PC-9 (cell line): ENCODE measurements at regions not wholly inside any gene's neighbourhood (a gene's known extent, or its start where the extent isn't known, plus 50 kb on each side); places are given as distances from the start of the nearest gene placed in this dataset.

Experiments used
- BruUV-seq: library from RNA; stranded (reverse); fragments of 400-500 nt; replicated peaks from 2 replicates; lab custom pipeline; 2021; lab: Mats Ljungman, UMichigan
- CTCF ChIA-PET: fragments of 300-600 bp; sonication (Branson Sonifier 250); formaldehyde crosslinking; loops from one replicate; lab custom pipeline; 2022; ENCODE audit warnings: antibody characterized with exemption; lab: Charles Lee
- POLR2A ChIA-PET: fragments of 300-600 bp; sonication (Branson Sonifier 250); formaldehyde crosslinking; loops from one replicate; lab custom pipeline; 2022; ENCODE audit warnings: antibody characterized with exemption; ENCODE audit not compliant: unreplicated experiment; lab: Charles Lee
- DNase-seq, 2 experiments: peaks; one replicate each; pipeline versions ENCODE4 v3.0.0 to v3.0.0-alpha.2; 2015 to 2022; ENCODE audit warnings: mixed read lengths in 1 of 2
- H2AFZ ChIP-seq: fragments of 200-600 bp; sonication (generic); 2 replicates; pipeline ENCODE4 v1.8.1; 2017; ENCODE audit warnings: antibody characterized with exemption
- H3F3A ChIP-seq: fragments of 200-600 bp; sonication (generic); 2 replicates; pipeline ENCODE4 v1.8.1; 2017; ENCODE audit warnings: antibody characterized with exemption, mild to moderate bottlenecking, low read depth; ENCODE audit not compliant: insufficient read depth
- H3K27ac ChIP-seq: fragments of 200-600 bp; sonication (generic); 2 replicates; pipeline ENCODE4 v1.6.1; 2016; ENCODE audit warnings: mixed run types
- H3K27me3 ChIP-seq: fragments of 200-600 bp; sonication (generic); 2 replicates; pipeline ENCODE4 v1.6.1; 2016; ENCODE audit warnings: low read depth, mixed run types; ENCODE audit not compliant: insufficient read depth
- H3K36me3 ChIP-seq: fragments of 200-600 bp; sonication (generic); 2 replicates; pipeline ENCODE4 v1.6.1; 2016; ENCODE audit warnings: low read depth, mixed run types
- H3K4me1 ChIP-seq: fragments of 200-600 bp; sonication (generic); replicated peaks from 2 replicates; pipeline ENCODE4 v1.6.1; 2016; ENCODE audit warnings: mixed run types; ENCODE audit not compliant: insufficient read depth
- H3K4me2 ChIP-seq: fragments of 200-600 bp; sonication (generic); 2 replicates; pipeline ENCODE4 v1.6.1; 2017; ENCODE audit warnings: mixed run types
- H3K4me3 ChIP-seq: fragments of 200-600 bp; sonication (generic); 2 replicates; pipeline ENCODE4 v1.6.1; 2016; ENCODE audit warnings: mixed run types
- H3K79me2 ChIP-seq: fragments of 200-600 bp; sonication (generic); 2 replicates; pipeline ENCODE4 v1.6.1; 2017; ENCODE audit warnings: low read depth, mixed run types
- H3K9me2 ChIP-seq: fragments of 200-600 bp; sonication (generic); 2 replicates; pipeline ENCODE4 v1.8.1; 2017; ENCODE audit warnings: mild to moderate bottlenecking; ENCODE audit not compliant: insufficient read depth
- H3K9me3 ChIP-seq: fragments of 200-600 bp; sonication (generic); 2 replicates; pipeline ENCODE4 v1.8.1; 2016; ENCODE audit warnings: low read depth; ENCODE audit not compliant: insufficient read depth
- H4K20me1 ChIP-seq: fragments of 200-600 bp; sonication (generic); 2 replicates; pipeline ENCODE4 v1.8.1; 2017; ENCODE audit not compliant: insufficient read depth
- EZH2 ChIP-seq: fragments of 200-600 bp; sonication (generic); IDR thresholded peaks from 2 replicates; pipeline ENCODE4 v1.8.0; 2017; ENCODE audit warnings: antibody characterized with exemption, low read depth
- intact Hi-C: fragments of 100-400 bp; cut with micrococcal nuclease; formaldehyde crosslinking; loops from one replicate; pipeline ENCODE4 v1.10.0; 2022; ENCODE audit not compliant: unreplicated experiment
- TF ChIP-seq, protein P1 (sequence below): fragments of 200-600 bp; sonication (generic); conservative IDR thresholded peaks from 2 replicates; pipeline ENCODE4 v1.6.1; 2017; ENCODE audit warnings: mixed run types, antibody characterized with exemption, mild to moderate bottlenecking, moderate library complexity

DNA sequence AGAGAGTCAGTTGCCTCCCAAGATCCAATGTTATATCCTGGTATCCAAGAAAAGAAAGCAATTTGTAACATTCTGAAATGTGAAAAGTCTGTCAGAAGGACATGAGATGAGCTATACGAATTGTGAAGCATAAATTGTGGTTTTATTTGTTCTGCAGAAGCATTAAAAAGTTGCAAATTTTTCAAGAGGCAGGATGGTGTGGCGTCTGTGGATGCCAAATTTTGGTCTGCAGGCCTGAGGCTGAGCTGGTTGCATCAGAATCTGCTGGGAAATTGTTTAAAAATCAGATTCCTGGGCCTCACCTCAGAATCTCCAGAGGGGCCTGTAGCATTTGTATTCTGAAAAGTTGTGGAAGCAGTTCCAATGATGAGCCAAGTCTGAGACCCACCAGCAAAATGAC lies 284.7 kb downstream of the NUAK1 start:
- H3K9me3 ChIP-seq: no peaks in the 10 kb centered on the region; the same call in 1 of the 2 replicates
- no peaks in the 10 kb centered on the region for H3K9me2 ChIP-seq
- H3K27me3 ChIP-seq: no peaks in the 10 kb centered on the region
- intact Hi-C loops: no loop called here
- no peaks in the 10 kb centered on the region for H3K79me2 ChIP-seq
- TF ChIP-seq, protein P1, sequence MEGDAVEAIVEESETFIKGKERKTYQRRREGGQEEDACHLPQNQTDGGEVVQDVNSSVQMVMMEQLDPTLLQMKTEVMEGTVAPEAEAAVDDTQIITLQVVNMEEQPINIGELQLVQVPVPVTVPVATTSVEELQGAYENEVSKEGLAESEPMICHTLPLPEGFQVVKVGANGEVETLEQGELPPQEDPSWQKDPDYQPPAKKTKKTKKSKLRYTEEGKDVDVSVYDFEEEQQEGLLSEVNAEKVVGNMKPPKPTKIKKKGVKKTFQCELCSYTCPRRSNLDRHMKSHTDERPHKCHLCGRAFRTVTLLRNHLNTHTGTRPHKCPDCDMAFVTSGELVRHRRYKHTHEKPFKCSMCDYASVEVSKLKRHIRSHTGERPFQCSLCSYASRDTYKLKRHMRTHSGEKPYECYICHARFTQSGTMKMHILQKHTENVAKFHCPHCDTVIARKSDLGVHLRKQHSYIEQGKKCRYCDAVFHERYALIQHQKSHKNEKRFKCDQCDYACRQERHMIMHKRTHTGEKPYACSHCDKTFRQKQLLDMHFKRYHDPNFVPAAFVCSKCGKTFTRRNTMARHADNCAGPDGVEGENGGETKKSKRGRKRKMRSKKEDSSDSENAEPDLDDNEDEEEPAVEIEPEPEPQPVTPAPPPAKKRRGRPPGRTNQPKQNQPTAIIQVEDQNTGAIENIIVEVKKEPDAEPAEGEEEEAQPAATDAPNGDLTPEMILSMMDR: no peak
- TF ChIP-seq EZH2: no peak
- CTCF ChIA-PET: no interaction called here
- no peak overlapping the region for H2AFZ ChIP-seq
- 0 out of 2 replicates have a peak, but pooled peaks cover under 1% of the 10 kb centered on the region for H3K4me1 ChIP-seq
- no peak overlapping the region for H3K4me2 ChIP-seq
- H3K27ac ChIP-seq: no peak overlapping the region
- H3K36me3 ChIP-seq: no peaks in the 10 kb centered on the region
- BruUV-seq: no TSS peak
- POLR2A ChIA-PET: interaction anchor here (0.8 kb wide), 1 partner anchor 627 kb away, joined by 17 read pairs; no protein-coding TSS in a partner anchor
- H3K4me3 ChIP-seq: no peak overlapping the region
- DNase-seq: no peak
- no peaks in the 10 kb centered on the region for H3F3A ChIP-seq
- H4K20me1 ChIP-seq: no peaks in the 10 kb centered on the region

- POLR2A ChIA-PET: no interaction called here
Measured at GRCh38 chr12:105855361-105856047, 283.2 kb downstream of the NUAK1 start.

GRCh38 chr12:105856048-105856405 lies 282.7 kb downstream of the NUAK1 start:
- no peaks in the 10 kb centered on the region for H4K20me1 ChIP-seq
- H3F3A ChIP-seq: peaks cover 15% of the 10 kb centered on the region
- H3K36me3 ChIP-seq: no peaks in the 10 kb centered on the region
- no peaks in the 10 kb centered on the region for H3K79me2 ChIP-seq
- intact Hi-C loops: no loop called here
- no peaks in the 10 kb centered on the region for H3K27me3 ChIP-seq
- no peak overlapping the region for H3K4me3 ChIP-seq
- no peak overlapping the region for H2AFZ ChIP-seq
- no TSS peak for BruUV-seq
- H3K9me3 ChIP-seq: no peaks in the 10 kb centered on the region; the same call in 1 of the 2 replicates
- H3K27ac ChIP-seq: no peak overlapping the region
- ChIA-PET CTCF (no interaction called here), POLR2A (no interaction called here)
- peaks cover 18% of the 10 kb centered on the region for H3K4me1 ChIP-seq
- DNase-seq: no peak
- no peak overlapping the region for H3K4me2 ChIP-seq
- TF ChIP-seq EZH2: no peak
- TF ChIP-seq, protein P1: no peak
- no peaks in the 10 kb centered on the region for H3K9me2 ChIP-seq

More at GRCh38 chr12:105855361-105856047, 283.2 kb downstream of the NUAK1 start:
- no peaks in the 10 kb centered on the region for H4K20me1 ChIP-seq
- H3F3A ChIP-seq: peaks cover 10% of the 10 kb centered on the region
- CTCF ChIA-PET: no interaction called here
- H3K9me3 ChIP-seq: no peaks in the 10 kb centered on the region; the same call in 1 of the 2 replicates
- H3K4me1 ChIP-seq: peaks cover 14% of the 10 kb centered on the region
- no TSS peak for BruUV-seq
- no peaks in the 10 kb centered on the region for H3K36me3 ChIP-seq
- TF ChIP-seq EZH2: no peak
- TF ChIP-seq, protein P1: no peak
- no peak overlapping the region for H3K4me2 ChIP-seq
- H3K27ac ChIP-seq: no peak overlapping the region
- no peaks in the 10 kb centered on the region for H3K79me2 ChIP-seq
- no peak for DNase-seq
- intact Hi-C loops: no loop called here
- no peaks in the 10 kb centered on the region for H3K9me2 ChIP-seq
- no peaks in the 10 kb centered on the region for H3K27me3 ChIP-seq
- no peak overlapping the region for H3K4me3 ChIP-seq
- no peak overlapping the region for H2AFZ ChIP-seq
